H1 (cell line): ENCODE measurements at regions not wholly inside any gene's neighbourhood (a gene's known extent, or its start where the extent isn't known, plus 50 kb on each side); places are given as distances from the start of the nearest gene placed in this dataset.

Source experiments
- CTCF ChIA-PET: fragments of 300-600 bp; sonication (Branson Sonifier 250); formaldehyde crosslinking; loops from one replicate; lab custom pipeline; 2021; ENCODE audit not compliant: partially characterized antibody; lab: Charles Lee
- POLR2A ChIA-PET: fragments of 300-600 bp; sonication (Branson Sonifier 250); formaldehyde crosslinking; loops from one replicate; lab custom pipeline; 2021; ENCODE audit warnings: inconsistent platforms; ENCODE audit not compliant: partially characterized antibody; lab: Charles Lee
- DNase-seq, 2 experiments: peaks; one replicate each; pipeline versions ENCODE4 v3.0.0 to v3.0.0-alpha.2; 2010 to 2022; ENCODE audit warnings: low spot score in 2 of 2, low read depth in 1 of 2, mixed read lengths in 1 of 2
- FAIRE-seq: peaks from 2 replicates; lab custom pipeline; 2011; peaks lifted over from hg19 to GRCh38; lab: Jason Lieb, UNC
- H2AFZ ChIP-seq: 2 replicates; pipeline ENCODE4 v1.8.1; 2012; ENCODE audit warnings: low read length, inconsistent platforms
- H2AK5ac ChIP-seq: 2 replicates; pipeline ENCODE4 v1.6.1; 2013; ENCODE audit warnings: low read depth, low read length
- H2BK120ac ChIP-seq: replicated peaks from 2 replicates; pipeline ENCODE3; 2013; ENCODE audit warnings: low read depth, low read length, inconsistent platforms
- H2BK12ac ChIP-seq: 2 replicates; pipeline ENCODE4 v1.6.1; 2013; ENCODE audit warnings: low read depth, low read length
- H2BK15ac ChIP-seq: 2 replicates; pipeline ENCODE4 v1.6.1; 2013; ENCODE audit warnings: low read length
- H2BK20ac ChIP-seq: 2 replicates; pipeline ENCODE4 v1.6.1; 2013; ENCODE audit warnings: low read length
- H2BK5ac ChIP-seq: 2 replicates; pipeline ENCODE4 v1.6.1; 2013; ENCODE audit warnings: low read depth, low read length
- H3K14ac ChIP-seq: 2 replicates; pipeline ENCODE4 v1.6.1; 2013; ENCODE audit warnings: inconsistent platforms; ENCODE audit not compliant: insufficient read length
- H3K18ac ChIP-seq: 2 replicates; pipeline ENCODE4 v1.6.1; 2013; ENCODE audit warnings: low read length; ENCODE audit errors: extremely low read depth
- H3K23ac ChIP-seq: 2 replicates; pipeline ENCODE4 v1.6.1; 2013; ENCODE audit warnings: inconsistent platforms; ENCODE audit not compliant: insufficient read length
- H3K23me2 ChIP-seq: 2 replicates; pipeline ENCODE4 v1.6.1; 2013; ENCODE audit warnings: low read depth, low read length
- H3K27ac ChIP-seq: 2 replicates; pipeline ENCODE4 v1.6.1; 2011; ENCODE audit warnings: low read depth, low read length, inconsistent platforms
- H3K27me3 ChIP-seq, 4 experiments: replicated peaks in 1 of 4; 1 replicate in 1 of 4; 2 replicates in 3 of 4; pipeline versions ENCODE4 v1.6.1 to v1.8.1; 2011 to 2013; ENCODE audit warnings: low read length in 3 of 4, mild to moderate bottlenecking in 3 of 4, inconsistent platforms in 2 of 4, mixed read lengths in 2 of 4, moderate library complexity in 1 of 4; ENCODE audit not compliant: control insufficient read depth in 3 of 4, insufficient read depth in 3 of 4; ENCODE audit errors: extremely low read depth in 1 of 4
- H3K36me3 ChIP-seq, 4 experiments: 2 replicates each; pipeline versions ENCODE4 v1.6.1 to v1.8.1; 2011 to 2013; ENCODE audit warnings: mild to moderate bottlenecking in 4 of 4, low read length in 3 of 4, moderate library complexity in 2 of 4, control low read depth in 1 of 4, inconsistent platforms in 1 of 4; ENCODE audit not compliant: insufficient read depth in 4 of 4, control insufficient read depth in 2 of 4
- H3K4ac ChIP-seq: replicated peaks from 2 replicates; pipeline ENCODE3; 2013; ENCODE audit warnings: low read length, low read depth, mixed read lengths, inconsistent platforms; ENCODE audit not compliant: insufficient read length
- H3K4me1 ChIP-seq, 4 experiments: replicated peaks in 1 of 4; 1 replicate in 1 of 4; 2 replicates in 3 of 4; pipeline versions ENCODE4 v1.6.1 to v1.8.1; 2011 to 2013; ENCODE audit warnings: low read length in 3 of 4, inconsistent platforms in 2 of 4, mixed read lengths in 1 of 4; ENCODE audit not compliant: insufficient read depth in 4 of 4, control insufficient read depth in 3 of 4
- H3K4me2 ChIP-seq, 2 experiments: 2 replicates each; pipeline versions ENCODE4 v1.6.1 to v1.8.1; 2011 to 2013; ENCODE audit warnings: low read depth in 2 of 2, low read length in 2 of 2, control low read depth in 1 of 2, inconsistent platforms in 1 of 2, mild to moderate bottlenecking in 1 of 2; ENCODE audit not compliant: insufficient read depth in 1 of 2
- H3K4me3 ChIP-seq, 4 experiments: fragments of 200-600, 300-600 bp in 1 of 4; sonication (generic), shearing (Covaris generic), sonication (Bioruptor Twin) in 1 of 4; 2 replicates each; pipeline versions ENCODE4 v1.5.1 to v1.8.1; 2011 to 2016; ENCODE audit warnings: low read length in 4 of 4, low read depth in 3 of 4, control low read depth in 2 of 4, inconsistent platforms in 2 of 4, mild to moderate bottlenecking in 2 of 4, mixed read lengths in 1 of 4, moderate library complexity in 1 of 4; ENCODE audit not compliant: insufficient read depth in 2 of 4; ENCODE audit errors: extremely low read depth in 1 of 4
- H3K56ac ChIP-seq: replicated peaks from 2 replicates; pipeline ENCODE3; 2013; ENCODE audit warnings: low read depth, mild to moderate bottlenecking, mixed read lengths, low read length, inconsistent platforms; ENCODE audit not compliant: insufficient read length
- H3K79me1 ChIP-seq: 2 replicates; pipeline ENCODE4 v1.6.1; 2013; ENCODE audit warnings: low read depth, low read length, control low read depth
- H3K79me2 ChIP-seq, 2 experiments: 2 replicates each; pipeline versions ENCODE4 v1.6.1 to v1.8.1; 2012 to 2013; ENCODE audit warnings: low read length in 2 of 2, mild to moderate bottlenecking in 2 of 2, inconsistent platforms in 1 of 2; ENCODE audit not compliant: insufficient read depth in 2 of 2, control insufficient read depth in 1 of 2
- H3K9ac ChIP-seq, 4 experiments: replicated peaks in 1 of 4; 1 replicate in 1 of 4; 2 replicates in 3 of 4; pipeline versions ENCODE4 v1.6.1 to v1.8.1; 2011 to 2013; ENCODE audit warnings: low read depth in 3 of 4, low read length in 3 of 4, control low read depth in 2 of 4, mild to moderate bottlenecking in 2 of 4, moderate library complexity in 2 of 4, inconsistent platforms in 1 of 4; ENCODE audit errors: extremely low read depth in 1 of 4
- H3K9me3 ChIP-seq, 2 experiments: 2 replicates each; pipeline versions ENCODE4 v1.6.1 to v1.8.1; 2012 to 2013; ENCODE audit warnings: mild to moderate bottlenecking in 2 of 2, moderate library complexity in 2 of 2, control low read depth in 1 of 2, inconsistent platforms in 1 of 2, low read depth in 1 of 2, low read length in 1 of 2, mixed read lengths in 1 of 2; ENCODE audit not compliant: insufficient read depth in 2 of 2
- H4K20me1 ChIP-seq, 2 experiments: replicated peaks in 1 of 2; 2 replicates each; pipeline versions ENCODE3 to v1.8.1; 2011 to 2013; ENCODE audit warnings: inconsistent platforms in 2 of 2, low read length in 2 of 2, mild to moderate bottlenecking in 1 of 2; ENCODE audit not compliant: insufficient read depth in 2 of 2, control insufficient read depth in 1 of 2
- H4K5ac ChIP-seq: 2 replicates; pipeline ENCODE4 v1.6.1; 2013; ENCODE audit warnings: low read length, low read depth, mixed read lengths, inconsistent platforms; ENCODE audit not compliant: insufficient read length
- H4K8ac ChIP-seq: 2 replicates; pipeline ENCODE4 v1.8.0; 2013; ENCODE audit warnings: mild to moderate bottlenecking, moderate library complexity, low read length, inconsistent platforms; ENCODE audit not compliant: insufficient read depth; ENCODE audit errors: extremely low read depth
- H4K91ac ChIP-seq: replicated peaks from 2 replicates; pipeline ENCODE3; 2013; ENCODE audit warnings: low read length, mixed read lengths, inconsistent platforms; ENCODE audit not compliant: insufficient read length
- WGBS, 2 experiments: shearing (Covaris generic) in 1 of 2; methylation state at CpG; one replicate each; pipeline versions ENCODE4 v1.1.6 to v1.1.7; 2013 to 2015; ENCODE audit warnings: low lambda C conversion rate in 2 of 2, mixed read lengths in 2 of 2, inconsistent platforms in 1 of 2, low coverage in 1 of 2, missing lambda C conversion rate in 1 of 2; ENCODE audit not compliant: insufficient replicate concordance in 2 of 2, insufficient coverage in 1 of 2, insufficient read length in 1 of 2; ENCODE audit errors: extremely low coverage in 1 of 2, missing lambda C conversion rate in 1 of 2; 5-methylcytosine and 5-hydroxymethylcytosine counted together

- Histone ChIP-seq H3K4me2 (no peak overlapping the region), H3K4me3 (no peak overlapping the region), H3K79me1 (no peaks in the 10 kb centered on the region), H2BK5ac (no peak overlapping the region), H3K9ac (no peak overlapping the region), H3K23ac (no peak overlapping the region), H3K23me2 (no peaks in the 10 kb centered on the region), H3K18ac (no peak overlapping the region), H3K14ac (no peak overlapping the region), H4K91ac (no peak overlapping the region), H2BK15ac (no peak overlapping the region), H3K4ac (no peak overlapping the region), H3K4me1 (no peaks in the 10 kb centered on the region; a peak in 1 of 7 replicates), H3K27me3 (no peaks in the 10 kb centered on the region), H2AFZ (no peak overlapping the region), H3K79me2 (no peaks in the 10 kb centered on the region), H2BK20ac (no peak overlapping the region), H4K8ac (no peak overlapping the region), H4K20me1 (no peaks in the 10 kb centered on the region), H3K9me3 (no peaks in the 10 kb centered on the region), H2BK120ac (no peak overlapping the region), H4K5ac (no peak overlapping the region), H2BK12ac (no peak overlapping the region), H3K56ac (no peak overlapping the region), H3K36me3 (no peaks in the 10 kb centered on the region), H3K27ac (no peak overlapping the region), H2AK5ac (no peak overlapping the region)
- 43% methylated on average over 1 of the region's 1 CpG; no CpG with 5 or more reads in 1 of the 2 experiments for WGBS, 2 experiments
- ChIA-PET POLR2A (interaction anchor here (1.1 to 1.6 kb wide), 2 partner anchors 17 to 20 kb away, joined by 4 to 6 read pairs; no protein-coding TSS in a partner anchor), CTCF (interaction anchor here (0.6 to 3.5 kb wide), 9 partner anchors 12 to 809 kb away, joined by 3 to 18 read pairs (median 5); no protein-coding TSS in a partner anchor)
- DNase-seq (no peak), FAIRE-seq (no peak)
These were observed 244.4 kb downstream of the NEDD1 start for GRCh38 chr12:97151481-97151880.
